Astrocyte (in vitro differentiated cells and primary cell): ENCODE measurements at regions not wholly inside any gene's neighbourhood (a gene's known extent, or its start where the extent isn't known, plus 50 kb on each side); places are given as distances from the start of the nearest gene placed in this dataset.

Experiments used
- DNase-seq: peaks from one replicate; pipeline ENCODE4 v3.0.0-alpha.2; 2010; ENCODE audit warnings: low read depth
- FAIRE-seq: peaks from 2 replicates; lab custom pipeline; 2011; peaks lifted over from hg19 to GRCh38; lab: Jason Lieb, UNC
- H2AFZ ChIP-seq: 2 replicates; pipeline ENCODE4 v1.6.0; 2012; ENCODE audit warnings: low read depth, low read length, inconsistent platforms
- H3K27ac ChIP-seq: 2 replicates; pipeline ENCODE4 v1.5.1; 2011; ENCODE audit warnings: low read depth, low read length, inconsistent platforms
- H3K27me3 ChIP-seq: 2 replicates; pipeline ENCODE4 v1.6.0; 2011; ENCODE audit warnings: low read length, inconsistent platforms; ENCODE audit not compliant: insufficient read depth
- H3K36me3 ChIP-seq: 2 replicates; pipeline ENCODE4 v1.5.1; 2011; ENCODE audit warnings: low read length, inconsistent platforms; ENCODE audit not compliant: insufficient read depth
- H3K4me1 ChIP-seq: 2 replicates; pipeline ENCODE4 v1.5.1; 2011; ENCODE audit warnings: low read length, inconsistent platforms; ENCODE audit not compliant: insufficient read depth
- H3K4me2 ChIP-seq: 2 replicates; pipeline ENCODE4 v1.6.0; 2012; ENCODE audit warnings: low read length, inconsistent platforms
- H3K4me3 ChIP-seq: 2 replicates; pipeline ENCODE4 v1.5.1; 2011; ENCODE audit warnings: low read depth, mild to moderate bottlenecking, low read length, inconsistent platforms; ENCODE audit not compliant: insufficient read depth
- H3K79me2 ChIP-seq: 2 replicates; pipeline ENCODE4 v1.6.0; 2012; ENCODE audit warnings: mild to moderate bottlenecking, low read length, inconsistent platforms; ENCODE audit not compliant: insufficient read depth
- H3K9ac ChIP-seq: 2 replicates; pipeline ENCODE4 v1.6.0; 2012; ENCODE audit warnings: mild to moderate bottlenecking, low read length, inconsistent platforms
- H3K9me3 ChIP-seq: 2 replicates; pipeline ENCODE4 v1.5.1; 2012; ENCODE audit warnings: low read depth, mild to moderate bottlenecking, low read length, inconsistent platforms; ENCODE audit not compliant: insufficient read depth
- H4K20me1 ChIP-seq: 2 replicates; pipeline ENCODE4 v1.6.0; 2012; ENCODE audit warnings: low read length, inconsistent platforms; ENCODE audit not compliant: insufficient read depth
- H3K27ac Mint-ChIP-seq: one replicate; pipeline ENCODE4 v1.8.0; 2021; ENCODE audit warnings: mild to moderate bottlenecking, mixed read lengths; ENCODE audit not compliant: unreplicated experiment
- H3K27me3 Mint-ChIP-seq: one replicate; pipeline ENCODE4 v1.8.0; 2021; ENCODE audit warnings: low read depth, mixed read lengths; ENCODE audit not compliant: unreplicated experiment
- H3K36me3 Mint-ChIP-seq: one replicate; pipeline ENCODE4 v1.8.0; 2021; ENCODE audit warnings: low read depth, mixed read lengths; ENCODE audit not compliant: unreplicated experiment
- H3K4me1 Mint-ChIP-seq: one replicate; pipeline ENCODE4 v1.8.0; 2021; ENCODE audit warnings: low read depth, mixed read lengths; ENCODE audit not compliant: unreplicated experiment
- H3K4me3 Mint-ChIP-seq: one replicate; pipeline ENCODE4 v1.8.0; 2021; ENCODE audit warnings: mild to moderate bottlenecking, moderate library complexity, mixed read lengths; ENCODE audit not compliant: unreplicated experiment
- H3K9me3 Mint-ChIP-seq: one replicate; pipeline ENCODE4 v1.8.0; 2021; ENCODE audit warnings: mild to moderate bottlenecking, mixed read lengths; ENCODE audit not compliant: unreplicated experiment
- EZH2 ChIP-seq: IDR thresholded peaks from 2 replicates; pipeline ENCODE4 v1.6.1; 2012; ENCODE audit warnings: mild to moderate bottlenecking, low read length, inconsistent platforms; ENCODE audit not compliant: insufficient read depth
- TF ChIP-seq, protein P1 (sequence below): IDR thresholded peaks from 2 replicates; pipeline ENCODE4 v1.5.1; 2011; ENCODE audit warnings: low read depth, mild to moderate bottlenecking, inconsistent platforms, low read length, moderate library complexity; ENCODE audit not compliant: insufficient read depth

DNA sequence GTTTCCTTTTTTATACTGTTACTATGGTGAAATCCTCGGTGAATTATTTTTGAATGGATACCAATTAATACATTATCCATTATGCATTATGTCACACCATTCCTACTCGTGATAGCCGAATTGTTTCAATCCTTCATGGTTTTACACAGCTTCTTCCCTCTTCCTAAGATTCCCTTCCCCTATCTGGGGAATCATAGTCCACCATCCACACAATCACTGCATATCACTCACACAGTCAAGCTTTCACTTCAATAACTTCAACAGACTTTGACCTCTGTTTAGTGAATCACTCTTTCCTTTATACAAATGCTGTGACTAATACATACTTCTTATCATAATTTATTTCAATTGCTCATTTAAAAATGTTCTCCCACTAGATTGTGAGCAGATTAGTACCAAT, 1108.1 kb upstream of the LRRTM1 start:
- DNase-seq, result no peak
- no peak overlapping the region for H3K27ac ChIP-seq
- no peaks in the 10 kb centered on the region for H4K20me1 ChIP-seq
- no peaks in the 10 kb centered on the region for H3K4me1 Mint-ChIP-seq
- H3K4me3 Mint-ChIP-seq, result no peak overlapping the region
- H3K4me1 ChIP-seq, result no peaks in the 10 kb centered on the region
- TF ChIP-seq EZH2, result no peak
- no peaks in the 10 kb centered on the region for H3K36me3 ChIP-seq
- no peaks in the 10 kb centered on the region for H3K9me3 Mint-ChIP-seq
- FAIRE-seq, result no peak
- H3K36me3 Mint-ChIP-seq, result no peaks in the 10 kb centered on the region
- H3K27me3 Mint-ChIP-seq, result no peaks in the 10 kb centered on the region
- no peak overlapping the region for H2AFZ ChIP-seq
- no peaks in the 10 kb centered on the region for H3K9me3 ChIP-seq
- no peak overlapping the region for H3K4me3 ChIP-seq
- H3K4me2 ChIP-seq, result no peak overlapping the region
- no peaks in the 10 kb centered on the region for H3K27me3 ChIP-seq
- no peak overlapping the region for H3K27ac Mint-ChIP-seq
- no peak overlapping the region for H3K9ac ChIP-seq
- H3K79me2 ChIP-seq, result no peaks in the 10 kb centered on the region

DNA sequence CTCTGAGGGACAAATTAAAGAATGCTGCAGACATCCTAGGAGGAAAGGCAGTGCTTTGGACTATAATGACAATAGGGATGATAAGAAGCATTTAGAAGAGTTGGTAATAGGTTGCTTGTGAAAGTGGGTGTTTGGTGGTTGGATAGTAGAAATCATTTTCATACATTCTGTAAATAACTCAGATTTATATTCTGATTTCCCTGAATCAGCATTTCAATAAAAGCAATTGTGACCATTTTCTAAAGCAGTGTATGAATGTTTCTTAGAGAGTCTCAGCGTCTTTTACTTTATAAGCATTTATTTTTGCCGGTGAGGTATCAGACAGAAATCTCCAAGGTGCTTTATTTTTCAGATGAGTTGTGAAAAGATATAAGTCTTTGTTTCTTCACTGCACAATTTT, 1099.0 kb upstream of the LRRTM1 start:
- H3K27ac ChIP-seq, result no peak overlapping the region
- Mint-ChIP-seq H3K9me3 (no peaks in the 10 kb centered on the region), H3K4me1 (no peaks in the 10 kb centered on the region), H3K36me3 (no peaks in the 10 kb centered on the region), H3K27ac (no peak overlapping the region), H3K27me3 (peaks cover 3% of the 10 kb centered on the region), H3K4me3 (no peak overlapping the region)
- no peak for FAIRE-seq
- H3K9ac ChIP-seq, result no peak overlapping the region
- H3K27me3 ChIP-seq, result no peaks in the 10 kb centered on the region
- TF ChIP-seq EZH2, result no peak
- TF ChIP-seq, protein P1, sequence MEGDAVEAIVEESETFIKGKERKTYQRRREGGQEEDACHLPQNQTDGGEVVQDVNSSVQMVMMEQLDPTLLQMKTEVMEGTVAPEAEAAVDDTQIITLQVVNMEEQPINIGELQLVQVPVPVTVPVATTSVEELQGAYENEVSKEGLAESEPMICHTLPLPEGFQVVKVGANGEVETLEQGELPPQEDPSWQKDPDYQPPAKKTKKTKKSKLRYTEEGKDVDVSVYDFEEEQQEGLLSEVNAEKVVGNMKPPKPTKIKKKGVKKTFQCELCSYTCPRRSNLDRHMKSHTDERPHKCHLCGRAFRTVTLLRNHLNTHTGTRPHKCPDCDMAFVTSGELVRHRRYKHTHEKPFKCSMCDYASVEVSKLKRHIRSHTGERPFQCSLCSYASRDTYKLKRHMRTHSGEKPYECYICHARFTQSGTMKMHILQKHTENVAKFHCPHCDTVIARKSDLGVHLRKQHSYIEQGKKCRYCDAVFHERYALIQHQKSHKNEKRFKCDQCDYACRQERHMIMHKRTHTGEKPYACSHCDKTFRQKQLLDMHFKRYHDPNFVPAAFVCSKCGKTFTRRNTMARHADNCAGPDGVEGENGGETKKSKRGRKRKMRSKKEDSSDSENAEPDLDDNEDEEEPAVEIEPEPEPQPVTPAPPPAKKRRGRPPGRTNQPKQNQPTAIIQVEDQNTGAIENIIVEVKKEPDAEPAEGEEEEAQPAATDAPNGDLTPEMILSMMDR, result no peak
- no peak for DNase-seq
- no peaks in the 10 kb centered on the region for H4K20me1 ChIP-seq
- H3K4me2 ChIP-seq, result no peak overlapping the region
- no peaks in the 10 kb centered on the region for H3K4me1 ChIP-seq
- no peaks in the 10 kb centered on the region for H3K79me2 ChIP-seq
- no peaks in the 10 kb centered on the region for H3K36me3 ChIP-seq
- H3K9me3 ChIP-seq, result no peaks in the 10 kb centered on the region
- no peak overlapping the region for H2AFZ ChIP-seq
- no peak overlapping the region for H3K4me3 ChIP-seq

DNA sequence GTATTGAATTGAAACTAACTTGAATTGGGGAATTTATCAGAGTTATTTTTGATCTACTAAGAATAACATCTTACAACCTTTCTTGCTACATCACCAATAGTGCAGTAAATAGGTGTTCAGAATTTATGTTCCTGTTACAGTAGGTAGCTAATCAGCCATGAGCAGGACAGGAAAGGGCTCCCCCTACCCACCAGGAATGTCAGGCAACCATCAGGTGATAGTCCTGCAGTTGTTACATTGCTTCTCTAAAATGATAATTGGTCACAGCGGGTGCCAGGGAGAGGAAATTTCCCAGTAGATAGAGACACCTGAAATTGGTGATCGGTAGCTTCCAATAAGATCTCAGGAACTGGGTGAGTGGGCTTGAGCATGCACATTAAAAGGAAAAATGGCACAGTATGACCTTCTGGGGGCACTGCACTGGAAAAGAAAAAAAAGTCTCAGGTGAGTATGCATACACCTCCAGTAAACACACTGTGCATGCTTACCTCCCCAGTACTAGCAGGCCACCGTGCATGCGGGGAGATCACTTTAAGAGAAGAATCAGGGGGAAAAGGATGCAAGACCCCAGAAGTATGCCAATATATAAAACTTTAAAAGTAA, 1092.0 kb upstream of the LRRTM1 start:
- H3K4me1 Mint-ChIP-seq, result no peaks in the 10 kb centered on the region
- no peaks in the 10 kb centered on the region for H3K27me3 ChIP-seq
- H3K79me2 ChIP-seq, result no peaks in the 10 kb centered on the region
- H3K27me3 Mint-ChIP-seq, result no peaks in the 10 kb centered on the region
- DNase-seq (no peak), FAIRE-seq (no peak)
- no peak overlapping the region for H3K27ac Mint-ChIP-seq
- no peaks in the 10 kb centered on the region for H4K20me1 ChIP-seq
- H3K4me1 ChIP-seq, result no peaks in the 10 kb centered on the region
- H3K4me2 ChIP-seq, result no peak overlapping the region
- no peak overlapping the region for H2AFZ ChIP-seq
- H3K36me3 ChIP-seq, result no peaks in the 10 kb centered on the region
- H3K4me3 ChIP-seq, result no peak overlapping the region
- H3K4me3 Mint-ChIP-seq, result no peak overlapping the region
- H3K9me3 ChIP-seq, result no peaks in the 10 kb centered on the region
- TF ChIP-seq, protein P1, result no peak
- TF ChIP-seq EZH2, result no peak
- H3K36me3 Mint-ChIP-seq, result no peaks in the 10 kb centered on the region
- H3K9ac ChIP-seq, result no peak overlapping the region
- no peaks in the 10 kb centered on the region for H3K9me3 Mint-ChIP-seq
- H3K27ac ChIP-seq, result no peak overlapping the region
